ENCODE measurements at regions not wholly inside any gene's neighbourhood (a gene's known extent, or its start where the extent isn't known, plus 50 kb on each side); places are given as distances from the start of the nearest gene placed in this dataset.
"Not testable (repeated sequence)": the region's sequence is repeated elsewhere in the genome, so short reads cannot be mapped to it uniquely, and the experiment has no call there.

- no peaks in the 10 kb centered on the region for H3K27me3 Mint-ChIP-seq
- CTCF ChIA-PET = interaction anchor here (0.7 kb wide), 1 partner anchor 211 kb away, joined by 4 read pairs; no protein-coding TSS in a partner anchor
- no peak overlapping the region for H3K4me3 Mint-ChIP-seq
- peaks cover 19% of the 10 kb centered on the region for H3K4me1 Mint-ChIP-seq
- DNase-seq = no peak
- H3K9me3 Mint-ChIP-seq = no peaks in the 10 kb centered on the region
- no peaks in the 10 kb centered on the region for H3K36me3 Mint-ChIP-seq
- no peak overlapping the region for H3K27ac Mint-ChIP-seq
Observed at GRCh38 chrX:46209037-46209436, 336.2 kb downstream of the ZNF674 start.

- DNase-seq = no peak
- peaks cover 19% of the 10 kb centered on the region for H3K4me1 Mint-ChIP-seq
- no peaks in the 10 kb centered on the region for H3K9me3 Mint-ChIP-seq
- H3K36me3 Mint-ChIP-seq = no peaks in the 10 kb centered on the region
- H3K4me3 Mint-ChIP-seq = no peak overlapping the region
- CTCF ChIA-PET = interaction anchor here (0.7 kb wide), 1 partner anchor 212 kb away, joined by 4 read pairs; no protein-coding TSS in a partner anchor
- no peak overlapping the region for H3K27ac Mint-ChIP-seq
- peaks cover 2% of the 10 kb centered on the region for H3K27me3 Mint-ChIP-seq
Observed at GRCh38 chrX:46208225-46208854, 336.9 kb downstream of the ZNF674 start.

GRCh38 chrX:46204721-46205422 lies 340.3 kb downstream of the ZNF674 start:
- H3K4me1 Mint-ChIP-seq = peaks cover 20% of the 10 kb centered on the region
- H3K27me3 Mint-ChIP-seq = peaks cover 5% of the 10 kb centered on the region
- CTCF ChIA-PET = no interaction called here
- no peaks in the 10 kb centered on the region for H3K36me3 Mint-ChIP-seq
- no peak overlapping the region for H3K27ac Mint-ChIP-seq
- H3K9me3 Mint-ChIP-seq = no peaks in the 10 kb centered on the region
- DNase-seq = no peak
- no peak overlapping the region for H3K4me3 Mint-ChIP-seq

- Mint-ChIP-seq H3K4me3 (no peak overlapping the region), H3K27me3 (peaks cover 5% of the 10 kb centered on the region), H3K27ac (peak overlapping the region; percentile 55), H3K4me1 (peaks cover 7% of the 10 kb centered on the region), H3K36me3 (no peaks in the 10 kb centered on the region), H3K9me3 (no peaks in the 10 kb centered on the region)
- CTCF ChIA-PET = interaction anchor here (0.6 to 1.0 kb wide), 2 partner anchors 206 to 1022 kb away, joined by 3 read pairs; no protein-coding TSS in a partner anchor
- no peak for DNase-seq
Observed at GRCh38 chrX:46202733-46203514, 342.3 kb downstream of the ZNF674 start.

GRCh38 chrX:46200413-46200812 lies 344.8 kb downstream of the ZNF674 start:
- H3K4me1 Mint-ChIP-seq = peaks cover 3% of the 10 kb centered on the region
- CTCF ChIA-PET = no interaction called here
- DNase-seq = no peak

GRCh38 chrX:46198858-46199257 lies 346.4 kb downstream of the ZNF674 start:
- H3K4me3 Mint-ChIP-seq = no peak overlapping the region
- H3K27ac Mint-ChIP-seq = no peak overlapping the region
- H3K9me3 Mint-ChIP-seq = peaks cover 4% of the 10 kb centered on the region
- CTCF ChIA-PET = no interaction called here
- H3K4me1 Mint-ChIP-seq = peaks cover 3% of the 10 kb centered on the region
- DNase-seq = no peak
- peaks cover 5% of the 10 kb centered on the region for H3K27me3 Mint-ChIP-seq
- no peaks in the 10 kb centered on the region for H3K36me3 Mint-ChIP-seq

More at GRCh38 chrX:46200413-46200812, 344.8 kb downstream of the ZNF674 start:
- no peaks in the 10 kb centered on the region for H3K36me3 Mint-ChIP-seq
- no peaks in the 10 kb centered on the region for H3K9me3 Mint-ChIP-seq
- no peak overlapping the region for H3K27ac Mint-ChIP-seq
- peaks cover 5% of the 10 kb centered on the region for H3K27me3 Mint-ChIP-seq
- no peak overlapping the region for H3K4me3 Mint-ChIP-seq

GRCh38 chrX:46186811-46187106 lies 358.5 kb downstream of the ZNF674 start:
- not testable (repeated sequence) for DNase-seq, H3K9me3 Mint-ChIP-seq, H3K4me1 Mint-ChIP-seq

GRCh38 chrX:46185923-46186810 lies 359.1 kb downstream of the ZNF674 start:
- Mint-ChIP-seq H3K27me3 (peaks cover 8% of the 10 kb centered on the region), H3K36me3 (no peaks in the 10 kb centered on the region), H3K4me3 (no peak overlapping the region), H3K9me3 (no peaks in the 10 kb centered on the region), H3K27ac (no peak overlapping the region), H3K4me1 (no peaks in the 10 kb centered on the region)
- CTCF ChIA-PET = no interaction called here
- DNase-seq = no peak

More at GRCh38 chrX:46186811-46187106, 358.5 kb downstream of the ZNF674 start:
- H3K27ac Mint-ChIP-seq, H3K36me3 Mint-ChIP-seq, H3K4me3 Mint-ChIP-seq, CTCF ChIA-PET: not testable (repeated sequence)
- H3K27me3 Mint-ChIP-seq = peaks cover 11% of the 10 kb centered on the region

GRCh38 chrX:46184749-46185148 lies 360.5 kb downstream of the ZNF674 start:
- DNase-seq = no peak
- no peak overlapping the region for H3K4me3 Mint-ChIP-seq
- peaks cover 4% of the 10 kb centered on the region for H3K27me3 Mint-ChIP-seq
- H3K27ac Mint-ChIP-seq = no peak overlapping the region
- H3K9me3 Mint-ChIP-seq = no peaks in the 10 kb centered on the region
- CTCF ChIA-PET = no interaction called here
- peaks cover 2% of the 10 kb centered on the region for H3K4me1 Mint-ChIP-seq
- H3K36me3 Mint-ChIP-seq = no peaks in the 10 kb centered on the region

GRCh38 chrX:46180258-46180687 lies 364.9 kb downstream of the ZNF674 start:
- Mint-ChIP-seq H3K27me3 (peaks cover 6% of the 10 kb centered on the region), H3K4me1 (peaks cover 2% of the 10 kb centered on the region), H3K4me3 (no peak overlapping the region), H3K9me3 (no peaks in the 10 kb centered on the region), H3K27ac (no peak overlapping the region), H3K36me3 (no peaks in the 10 kb centered on the region)
- no peak for DNase-seq
- CTCF ChIA-PET = no interaction called here

GRCh38 chrX:46179748-46180147 lies 365.5 kb downstream of the ZNF674 start:
- no peak for DNase-seq
- Mint-ChIP-seq H3K9me3 (no peaks in the 10 kb centered on the region), H3K4me1 (peaks cover 2% of the 10 kb centered on the region), H3K4me3 (no peak overlapping the region), H3K36me3 (no peaks in the 10 kb centered on the region), H3K27me3 (peaks cover 6% of the 10 kb centered on the region), H3K27ac (no peak overlapping the region)
- CTCF ChIA-PET = no interaction called here

- peaks cover 6% of the 10 kb centered on the region for H3K27me3 Mint-ChIP-seq
- H3K9me3 Mint-ChIP-seq = no peaks in the 10 kb centered on the region
- no peak for DNase-seq
- H3K27ac Mint-ChIP-seq = no peak overlapping the region
- CTCF ChIA-PET = no interaction called here
- no peak overlapping the region for H3K4me3 Mint-ChIP-seq
- H3K4me1 Mint-ChIP-seq = peaks cover 2% of the 10 kb centered on the region
- no peaks in the 10 kb centered on the region for H3K36me3 Mint-ChIP-seq
Observed at GRCh38 chrX:46178763-46179162, 366.5 kb downstream of the ZNF674 start.

- no peak overlapping the region for H3K27ac Mint-ChIP-seq
- CTCF ChIA-PET = no interaction called here
Observed at GRCh38 chrX:46173159-46173558, 372.1 kb downstream of the ZNF674 start.

GRCh38 chrX:46171457-46171856 lies 373.8 kb downstream of the ZNF674 start:
- CTCF ChIA-PET, H3K9me3 Mint-ChIP-seq, H3K27ac Mint-ChIP-seq, H3K4me3 Mint-ChIP-seq, H3K4me1 Mint-ChIP-seq, H3K36me3 Mint-ChIP-seq, H3K27me3 Mint-ChIP-seq, DNase-seq: not testable (repeated sequence)

More at GRCh38 chrX:46173159-46173558, 372.1 kb downstream of the ZNF674 start:
- Mint-ChIP-seq H3K4me1 (no peaks in the 10 kb centered on the region), H3K27me3 (no peaks in the 10 kb centered on the region), H3K4me3 (no peak overlapping the region), H3K9me3 (no peaks in the 10 kb centered on the region), H3K36me3 (no peaks in the 10 kb centered on the region)
- no peak for DNase-seq

Data from activated naive CD4-positive, alpha-beta T cell treated with anti-CD3 and anti-CD28 coated beads, Interleukin-2, amount 10 ng/mL, durations not matched to agents 7 days and 5 days (primary cell).